ENCODE measurements at regions not wholly inside any gene's neighbourhood (a gene's known extent, or its start where the extent isn't known, plus 50 kb on each side); places are given as distances from the start of the nearest gene placed in this dataset.
"Not testable (repeated sequence)": the region's sequence is repeated elsewhere in the genome, so short reads cannot be mapped to it uniquely, and the experiment has no call there.

DNA sequence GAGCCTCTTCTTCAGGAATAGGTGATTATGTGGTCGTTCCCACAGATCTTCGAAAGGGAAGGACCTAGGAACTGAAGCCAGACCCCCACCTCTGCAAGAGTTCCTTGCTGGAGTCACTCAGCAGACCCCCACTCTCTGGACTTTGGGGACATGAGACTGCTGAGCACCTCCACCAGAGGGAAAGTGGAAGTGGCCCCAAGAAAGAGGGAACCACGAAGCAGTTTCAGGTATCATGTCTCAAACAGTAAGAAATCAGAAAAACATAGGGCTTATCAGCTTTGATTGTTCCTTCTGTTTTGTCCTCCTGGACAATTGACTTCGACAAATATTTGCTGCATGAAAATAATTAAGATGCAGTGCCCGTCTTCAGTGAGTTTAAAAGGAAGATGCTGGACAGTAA lies 98.9 kb downstream of the CDRT15L2 start:
- not testable (repeated sequence) for TF ChIP-seq POLR2AphosphoS5, EP300 (IDR thresholded peaks at IDR 0.05)

Data from esophagus muscularis mucosa (tissue), 3 donors.